ENCODE measurements at regions not wholly inside any gene's neighbourhood (a gene's known extent, or its start where the extent isn't known, plus 50 kb on each side); places are given as distances from the start of the nearest gene placed in this dataset.
"Not testable (repeated sequence)": the region's sequence is repeated elsewhere in the genome, so short reads cannot be mapped to it uniquely, and the experiment has no call there.

DNA sequence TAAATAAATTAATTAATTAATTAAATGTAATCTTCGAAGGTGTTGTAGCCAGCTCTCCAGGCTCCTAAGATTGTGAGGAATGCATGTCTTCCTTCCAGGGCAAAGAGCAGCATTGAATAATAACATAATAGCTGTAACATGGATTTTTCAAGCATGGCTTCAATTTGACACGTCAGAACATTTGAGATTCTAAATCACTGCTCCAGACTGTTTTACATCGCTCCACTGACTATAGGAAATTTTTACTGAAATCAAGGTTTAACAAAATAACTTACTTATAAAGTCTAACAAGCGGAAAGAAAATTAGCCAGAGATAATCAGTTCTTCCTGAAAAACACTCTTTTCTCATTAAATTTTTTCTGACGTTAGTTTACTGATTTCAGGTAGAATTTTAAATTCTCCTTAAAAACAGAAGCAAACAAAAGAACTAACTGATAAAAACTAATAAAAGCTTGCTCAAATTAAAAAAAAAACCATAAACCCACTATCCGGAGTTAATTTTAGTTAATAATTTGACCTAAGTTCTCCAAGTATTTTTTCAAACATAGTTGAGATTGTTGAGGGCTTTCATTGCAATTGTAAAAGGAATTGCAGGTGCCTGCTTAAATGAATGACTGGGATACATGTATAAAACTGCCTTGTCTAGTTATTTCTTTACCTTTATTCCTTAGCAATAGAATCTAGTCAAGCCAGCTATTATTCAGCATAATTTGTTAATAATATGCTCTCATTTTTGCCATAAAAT is 51.2 kb upstream of the SGCE start:
- TF ChIP-seq, protein P1, sequence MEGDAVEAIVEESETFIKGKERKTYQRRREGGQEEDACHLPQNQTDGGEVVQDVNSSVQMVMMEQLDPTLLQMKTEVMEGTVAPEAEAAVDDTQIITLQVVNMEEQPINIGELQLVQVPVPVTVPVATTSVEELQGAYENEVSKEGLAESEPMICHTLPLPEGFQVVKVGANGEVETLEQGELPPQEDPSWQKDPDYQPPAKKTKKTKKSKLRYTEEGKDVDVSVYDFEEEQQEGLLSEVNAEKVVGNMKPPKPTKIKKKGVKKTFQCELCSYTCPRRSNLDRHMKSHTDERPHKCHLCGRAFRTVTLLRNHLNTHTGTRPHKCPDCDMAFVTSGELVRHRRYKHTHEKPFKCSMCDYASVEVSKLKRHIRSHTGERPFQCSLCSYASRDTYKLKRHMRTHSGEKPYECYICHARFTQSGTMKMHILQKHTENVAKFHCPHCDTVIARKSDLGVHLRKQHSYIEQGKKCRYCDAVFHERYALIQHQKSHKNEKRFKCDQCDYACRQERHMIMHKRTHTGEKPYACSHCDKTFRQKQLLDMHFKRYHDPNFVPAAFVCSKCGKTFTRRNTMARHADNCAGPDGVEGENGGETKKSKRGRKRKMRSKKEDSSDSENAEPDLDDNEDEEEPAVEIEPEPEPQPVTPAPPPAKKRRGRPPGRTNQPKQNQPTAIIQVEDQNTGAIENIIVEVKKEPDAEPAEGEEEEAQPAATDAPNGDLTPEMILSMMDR (IDR thresholded peaks at IDR 0.05): no peak
- Mint-ChIP-seq H3K9me3 (no peaks in the 10 kb centered on the region), H3K27ac (no peak overlapping the region), H3K4me3 (no peak overlapping the region), H3K4me1 (no peaks in the 10 kb centered on the region), H3K27me3 (peaks cover 6% of the 10 kb centered on the region), H3K36me3 (ENCODE audit: low read depth) (no peaks in the 10 kb centered on the region)
- ChIA-PET CTCF (no interaction called here), POLR2A (no interaction called here)
- DNase-seq: no peak
- no peak for ATAC-seq (ENCODE audit: low read depth)
- intact Hi-C loops (cut with micrococcal nuclease): no loop called here

DNA sequence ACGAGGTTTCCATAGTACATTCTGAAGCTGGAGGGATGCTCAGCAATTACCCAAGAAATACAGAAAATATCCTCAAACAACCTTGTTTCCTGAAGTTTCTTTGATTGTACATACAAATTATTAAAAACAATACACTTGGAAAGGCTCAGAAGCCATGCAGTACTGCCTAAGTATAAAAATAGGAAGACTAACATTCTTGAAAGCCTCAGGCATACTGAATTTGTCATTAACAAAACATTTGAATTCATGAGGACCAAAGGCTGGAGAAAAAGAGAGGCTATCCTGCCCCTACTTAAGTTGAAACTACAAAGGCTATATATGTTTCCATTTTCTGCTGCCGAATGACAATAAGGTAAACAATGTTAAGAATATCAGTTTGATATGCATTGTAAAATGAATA is 54.3 kb upstream of the SGCE start:
- intact Hi-C loops (cut with micrococcal nuclease): no loop called here
- H3K4me3 Mint-ChIP-seq: no peak overlapping the region
- no peaks in the 10 kb centered on the region for H3K36me3 Mint-ChIP-seq (ENCODE audit: low read depth)
- H3K9me3 Mint-ChIP-seq: no peaks in the 10 kb centered on the region
- H3K4me1 Mint-ChIP-seq: no peaks in the 10 kb centered on the region
- H3K27ac Mint-ChIP-seq: no peak overlapping the region
- H3K27me3 Mint-ChIP-seq: no peaks in the 10 kb centered on the region
- CTCF ChIA-PET: no interaction called here
- TF ChIP-seq, protein P1 (IDR thresholded peaks at IDR 0.05): no peak
- DNase-seq (no peak), ATAC-seq (ENCODE audit: low read depth) (no peak)
- POLR2A ChIA-PET: no interaction called here

DNA sequence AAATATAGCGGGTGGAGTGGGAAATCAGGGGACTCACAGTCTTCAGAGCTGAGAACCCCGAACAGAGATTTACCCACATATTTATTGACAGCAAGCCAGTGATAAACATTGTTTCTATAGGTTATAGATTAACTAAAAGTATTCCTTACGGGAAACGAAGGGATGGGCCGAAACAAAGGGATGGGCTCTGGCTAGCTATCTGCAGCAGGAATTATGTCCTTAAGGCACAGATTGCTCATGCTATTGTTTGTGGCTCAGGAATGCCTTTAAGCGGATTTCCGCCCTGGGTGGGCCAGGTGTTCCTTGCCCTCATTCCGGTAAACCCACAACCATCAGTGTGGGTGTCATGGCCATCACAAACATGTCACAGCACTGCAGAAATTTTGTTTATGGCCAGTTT is 66.4 kb upstream of the SGCE start:
- POLR2A ChIA-PET; CTCF ChIA-PET; H3K27ac Mint-ChIP-seq; H3K4me1 Mint-ChIP-seq; intact Hi-C loops (cut with micrococcal nuclease); DNase-seq; H3K36me3 Mint-ChIP-seq (ENCODE audit: low read depth); ATAC-seq (ENCODE audit: low read depth); H3K9me3 Mint-ChIP-seq; H3K4me3 Mint-ChIP-seq; H3K27me3 Mint-ChIP-seq: not testable (repeated sequence)

DNA sequence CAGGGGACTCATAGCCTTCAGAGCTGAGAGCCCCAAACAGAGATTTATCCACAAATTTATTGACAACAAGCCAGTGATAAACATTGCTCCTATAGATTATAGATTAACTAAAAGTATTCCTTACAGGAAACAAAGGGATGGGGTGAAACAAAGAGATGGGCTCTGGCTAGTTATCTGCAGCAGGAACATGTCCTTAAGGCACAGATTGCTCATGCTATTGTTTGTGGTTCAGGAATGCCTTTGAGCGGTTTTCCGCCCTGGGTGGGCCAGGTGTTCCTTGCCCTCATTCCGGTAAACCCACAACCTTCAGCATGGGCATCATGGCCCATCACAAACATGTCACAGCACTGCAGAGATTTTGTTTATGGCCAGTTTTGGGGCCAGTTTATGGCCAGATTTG is 73.0 kb upstream of the SGCE start:
- H3K9me3 Mint-ChIP-seq; intact Hi-C loops (cut with micrococcal nuclease); POLR2A ChIA-PET; H3K4me1 Mint-ChIP-seq; H3K36me3 Mint-ChIP-seq (ENCODE audit: low read depth); DNase-seq; ATAC-seq (ENCODE audit: low read depth); H3K27ac Mint-ChIP-seq; H3K4me3 Mint-ChIP-seq; CTCF ChIA-PET: not testable (repeated sequence)
- peaks cover 12% of the 10 kb centered on the region for H3K27me3 Mint-ChIP-seq

DNA sequence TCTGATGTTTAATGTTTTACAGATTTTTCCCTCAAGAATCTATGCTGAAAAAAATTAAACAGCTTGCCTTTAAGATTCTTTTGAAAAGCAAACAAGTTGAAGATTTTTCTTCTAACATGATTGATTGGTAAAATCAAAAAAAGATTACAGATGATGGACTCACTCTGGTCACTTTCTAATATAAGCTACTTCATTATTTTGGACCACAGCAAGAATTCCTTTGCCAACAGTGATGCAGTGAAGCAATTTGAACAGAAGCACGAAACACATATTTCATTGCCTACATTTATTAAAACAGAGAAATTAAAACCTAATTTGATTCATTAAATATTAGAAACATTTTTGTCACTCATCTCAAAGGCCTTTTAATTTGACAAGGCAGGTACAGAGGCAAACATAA is 82.1 kb upstream of the SGCE start:
- ChIA-PET CTCF (no interaction called here), POLR2A (no interaction called here)
- no peak for DNase-seq
- Mint-ChIP-seq H3K36me3 (ENCODE audit: low read depth) (no peaks in the 10 kb centered on the region), H3K4me3 (no peak overlapping the region), H3K27ac (no peak overlapping the region), H3K4me1 (no peaks in the 10 kb centered on the region), H3K27me3 (no peaks in the 10 kb centered on the region), H3K9me3 (no peaks in the 10 kb centered on the region)
- TF ChIP-seq, protein P1 (IDR thresholded peaks at IDR 0.05): no peak
- ATAC-seq (ENCODE audit: low read depth): no peak
- intact Hi-C loops (cut with micrococcal nuclease): no loop called here

DNA sequence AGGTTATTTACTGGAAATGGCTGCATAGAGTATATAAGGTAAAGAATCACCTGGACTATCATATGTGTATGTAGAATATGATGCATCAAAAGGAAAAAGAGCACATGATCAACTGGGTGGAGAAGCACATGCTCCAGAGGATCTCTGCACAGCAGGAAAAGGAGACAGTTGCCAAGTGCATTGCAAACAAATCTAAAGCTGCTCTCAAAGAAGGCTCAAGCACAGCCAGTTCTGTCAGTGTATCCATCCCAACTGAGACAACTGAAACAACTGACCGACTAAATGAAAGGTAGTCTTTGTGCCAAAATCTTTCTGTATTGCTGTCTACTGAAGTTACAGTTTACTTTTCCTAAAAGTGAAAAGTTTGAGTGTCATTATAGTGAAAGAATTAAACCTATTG is 83.2 kb upstream of the SGCE start:
- H3K4me1 Mint-ChIP-seq: no peaks in the 10 kb centered on the region
- ATAC-seq (ENCODE audit: low read depth) (no peak), DNase-seq (no peak)
- ChIA-PET POLR2A (no interaction called here), CTCF (no interaction called here)
- H3K27me3 Mint-ChIP-seq: no peaks in the 10 kb centered on the region
- TF ChIP-seq, protein P1 (IDR thresholded peaks at IDR 0.05): no peak
- H3K4me3 Mint-ChIP-seq: no peak overlapping the region
- H3K36me3 Mint-ChIP-seq (ENCODE audit: low read depth): no peaks in the 10 kb centered on the region
- H3K9me3 Mint-ChIP-seq: no peaks in the 10 kb centered on the region
- no peak overlapping the region for H3K27ac Mint-ChIP-seq
- intact Hi-C loops (cut with micrococcal nuclease): no loop called here
